Hepatocyte (in vitro differentiated cells): ENCODE measurements at regions not wholly inside any gene's neighbourhood (a gene's known extent, or its start where the extent isn't known, plus 50 kb on each side); places are given as distances from the start of the nearest gene placed in this dataset.

Source experiments
- DNase-seq: peaks from one replicate; pipeline ENCODE4 v3.0.0-alpha.2; 2016; ENCODE audit warnings: low spot score
- H2AFZ ChIP-seq: fragments of 200-600 bp; sonication (generic); 2 replicates; pipeline ENCODE4 v1.6.0; 2016; ENCODE audit warnings: antibody characterized with exemption, mild to moderate bottlenecking
- H3K27ac ChIP-seq: fragments of 200-600 bp; sonication (generic); 2 replicates; pipeline ENCODE4 v1.5.1; 2016; ENCODE audit warnings: mild to moderate bottlenecking
- H3K27me3 ChIP-seq: fragments of 200-600 bp; sonication (generic); 2 replicates; pipeline ENCODE4 v1.6.1; 2016
- H3K36me3 ChIP-seq: fragments of 200-600 bp; sonication (generic); replicated peaks from 2 replicates; pipeline ENCODE4 v1.5.1; 2016; ENCODE audit warnings: low read depth; ENCODE audit not compliant: insufficient read depth
- H3K4me1 ChIP-seq: fragments of 200-600 bp; sonication (generic); 2 replicates; pipeline ENCODE4 v1.5.1; 2016; ENCODE audit warnings: mild to moderate bottlenecking, moderate library complexity; ENCODE audit not compliant: insufficient read depth
- H3K4me2 ChIP-seq: fragments of 200-600 bp; sonication (generic); 2 replicates; pipeline ENCODE4 v1.6.0; 2016
- H3K4me3 ChIP-seq: fragments of 200-600 bp; sonication (generic); 2 replicates; pipeline ENCODE4 v1.5.1; 2016; ENCODE audit warnings: mild to moderate bottlenecking
- H3K79me2 ChIP-seq: fragments of 200-600 bp; sonication (generic); 2 replicates; pipeline ENCODE4 v1.6.0; 2017; ENCODE audit warnings: mild to moderate bottlenecking
- H3K9me2 ChIP-seq: fragments of 200-600 bp; sonication (generic); replicated peaks from 2 replicates; pipeline ENCODE4 v1.6.0; 2017; ENCODE audit warnings: mild to moderate bottlenecking; ENCODE audit not compliant: insufficient read depth
- H3K9me3 ChIP-seq: fragments of 200-600 bp; sonication (generic); 2 replicates; pipeline ENCODE4 v1.5.1; 2016; ENCODE audit warnings: low read depth, mild to moderate bottlenecking
- H4K20me1 ChIP-seq: fragments of 200-600 bp; sonication (generic); 2 replicates; pipeline ENCODE4 v1.6.0; 2016; ENCODE audit warnings: mild to moderate bottlenecking; ENCODE audit not compliant: insufficient read depth, poor library complexity, severe bottlenecking
- EZH2 ChIP-seq: fragments of 200-600 bp; sonication (generic); IDR thresholded peaks from 2 replicates; pipeline ENCODE4 v1.6.1; 2016; ENCODE audit warnings: antibody characterized with exemption, mild to moderate bottlenecking, borderline replicate concordance
- EZH2phosphoT487 ChIP-seq: fragments of 200-600 bp; sonication (generic); IDR thresholded peaks from one replicate; pipeline ENCODE4 v1.6.1; 2018; ENCODE audit warnings: antibody characterized with exemption, mild to moderate bottlenecking, low read depth, moderate library complexity; ENCODE audit not compliant: unreplicated experiment, severe bottlenecking
- WGBS: methylation state at CpG from one replicate; pipeline ENCODE4 v1.1.6; 2016; ENCODE audit warnings: low lambda C conversion rate; ENCODE audit errors: missing lambda C conversion rate; 5-methylcytosine and 5-hydroxymethylcytosine counted together
- TF ChIP-seq, protein P1 (sequence below): fragments of 200-600 bp; sonication (generic); IDR thresholded peaks from 2 replicates; pipeline ENCODE4 v1.5.1; 2016; ENCODE audit warnings: antibody characterized with exemption, mild to moderate bottlenecking; ENCODE audit not compliant: poor library complexity

DNA sequence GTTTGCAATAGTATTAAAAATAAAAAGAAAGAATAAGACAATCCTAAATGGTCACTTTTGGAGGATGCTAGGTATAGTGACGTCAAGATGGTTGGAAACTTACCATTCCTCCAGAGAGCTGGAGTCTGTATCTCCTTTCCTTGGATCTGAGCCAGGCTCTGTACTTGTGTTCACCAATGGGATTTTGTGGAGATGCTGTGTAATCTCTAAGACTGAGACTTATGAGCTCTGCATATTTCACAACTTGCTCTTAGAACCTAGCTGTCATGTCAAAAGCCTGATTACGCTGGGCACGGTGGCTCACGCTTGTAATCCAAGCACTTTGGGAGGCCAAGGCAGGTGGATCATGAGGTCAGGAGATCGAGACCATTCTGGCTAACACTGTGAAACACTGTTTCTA lies 126.8 kb upstream of the CLSTN2 start:
- TF ChIP-seq, protein P1, sequence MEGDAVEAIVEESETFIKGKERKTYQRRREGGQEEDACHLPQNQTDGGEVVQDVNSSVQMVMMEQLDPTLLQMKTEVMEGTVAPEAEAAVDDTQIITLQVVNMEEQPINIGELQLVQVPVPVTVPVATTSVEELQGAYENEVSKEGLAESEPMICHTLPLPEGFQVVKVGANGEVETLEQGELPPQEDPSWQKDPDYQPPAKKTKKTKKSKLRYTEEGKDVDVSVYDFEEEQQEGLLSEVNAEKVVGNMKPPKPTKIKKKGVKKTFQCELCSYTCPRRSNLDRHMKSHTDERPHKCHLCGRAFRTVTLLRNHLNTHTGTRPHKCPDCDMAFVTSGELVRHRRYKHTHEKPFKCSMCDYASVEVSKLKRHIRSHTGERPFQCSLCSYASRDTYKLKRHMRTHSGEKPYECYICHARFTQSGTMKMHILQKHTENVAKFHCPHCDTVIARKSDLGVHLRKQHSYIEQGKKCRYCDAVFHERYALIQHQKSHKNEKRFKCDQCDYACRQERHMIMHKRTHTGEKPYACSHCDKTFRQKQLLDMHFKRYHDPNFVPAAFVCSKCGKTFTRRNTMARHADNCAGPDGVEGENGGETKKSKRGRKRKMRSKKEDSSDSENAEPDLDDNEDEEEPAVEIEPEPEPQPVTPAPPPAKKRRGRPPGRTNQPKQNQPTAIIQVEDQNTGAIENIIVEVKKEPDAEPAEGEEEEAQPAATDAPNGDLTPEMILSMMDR: no peak
- TF ChIP-seq EZH2phosphoT487 (no peak), EZH2 (no peak)
- peak; percentile 55 for DNase-seq
- no peaks in the 10 kb centered on the region for H3K36me3 ChIP-seq

DNA sequence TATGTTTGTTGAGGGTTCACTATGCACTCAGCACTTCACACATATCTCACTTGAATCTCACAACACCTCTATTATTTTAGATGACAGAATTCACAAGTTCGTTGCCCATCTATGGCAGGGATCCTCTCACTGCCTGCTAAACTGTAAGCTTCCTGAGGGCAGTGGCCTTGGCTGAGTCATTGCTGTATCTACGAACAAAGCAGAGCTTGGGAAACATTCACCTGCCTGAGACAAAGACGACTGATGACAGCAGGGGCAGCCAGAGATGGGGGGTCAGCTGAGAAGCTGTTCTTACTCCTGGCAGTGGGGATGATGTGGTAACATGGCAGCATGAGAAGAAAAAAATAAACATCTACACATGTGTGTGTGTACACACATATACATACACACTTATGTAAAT lies 125.5 kb upstream of the NMNAT3 start:
- no peaks in the 10 kb centered on the region for H3K9me2 ChIP-seq
- TF ChIP-seq EZH2phosphoT487: no peak
- no peak for TF ChIP-seq EZH2
- TF ChIP-seq, protein P1: no peak
- H2AFZ ChIP-seq: no peak overlapping the region
- H3K4me2 ChIP-seq: no peak overlapping the region
- no peaks in the 10 kb centered on the region for H3K4me1 ChIP-seq
- no peak overlapping the region for H3K27ac ChIP-seq
- 74% methylated on average over 3 of the region's 3 CpGs for WGBS
- H3K36me3 ChIP-seq: no peaks in the 10 kb centered on the region
- no peak overlapping the region for H3K4me3 ChIP-seq
- H4K20me1 ChIP-seq: no peaks in the 10 kb centered on the region
- H3K79me2 ChIP-seq: no peaks in the 10 kb centered on the region
- H3K9me3 ChIP-seq: no peaks in the 10 kb centered on the region
- no peak for DNase-seq
- no peaks in the 10 kb centered on the region for H3K27me3 ChIP-seq

More for the DNA sequence above, 126.8 kb upstream of the CLSTN2 start:
- Histone ChIP-seq H3K4me3 (no peak overlapping the region), H3K9me3 (no peaks in the 10 kb centered on the region), H3K4me2 (no peak overlapping the region), H3K79me2 (no peaks in the 10 kb centered on the region), H3K9me2 (no peaks in the 10 kb centered on the region), H3K27ac (no peak overlapping the region), H3K4me1 (peaks cover 8% of the 10 kb centered on the region), H4K20me1 (no peaks in the 10 kb centered on the region), H2AFZ (no peak overlapping the region), H3K27me3 (no peaks in the 10 kb centered on the region)
- 86% methylated on average over 5 of the region's 5 CpGs for WGBS

DNA sequence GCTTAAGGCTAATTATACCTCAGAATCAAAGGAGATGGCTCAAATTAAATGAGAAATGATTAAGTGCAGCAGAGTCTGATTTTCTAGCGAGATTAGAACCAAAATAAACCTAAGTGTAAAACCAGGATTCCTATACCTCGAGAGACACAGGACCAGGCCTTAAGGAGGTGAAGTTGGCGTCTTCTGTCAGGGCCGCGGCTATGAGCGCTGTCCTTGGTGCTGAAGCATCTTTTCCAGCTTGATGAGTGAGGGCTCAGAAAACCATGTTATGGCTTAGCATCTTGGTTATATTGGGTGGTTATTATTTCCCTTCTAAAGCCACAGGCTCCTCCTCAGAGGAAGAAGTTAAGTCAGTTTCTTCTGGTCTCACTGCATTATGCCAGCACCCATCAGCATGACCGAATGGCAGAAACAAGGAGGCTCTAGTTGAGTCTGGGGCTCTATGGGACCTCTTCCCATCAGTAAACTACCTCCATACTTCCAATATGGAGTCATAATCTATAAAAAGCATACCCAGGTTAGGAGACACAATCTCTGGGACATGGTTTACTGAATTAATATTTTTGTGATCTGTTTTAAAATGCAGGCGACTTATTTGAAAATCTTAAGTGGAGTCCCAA lies 120.1 kb upstream of the NMNAT3 start:
- H2AFZ ChIP-seq: no peak overlapping the region
- TF ChIP-seq EZH2 (no peak), EZH2phosphoT487 (no peak)
- TF ChIP-seq, protein P1: no peak
- no peaks in the 10 kb centered on the region for H3K9me3 ChIP-seq
- H3K4me1 ChIP-seq: no peaks in the 10 kb centered on the region
- no peaks in the 10 kb centered on the region for H3K36me3 ChIP-seq
- no peaks in the 10 kb centered on the region for H3K9me2 ChIP-seq
- H3K4me3 ChIP-seq: no peak overlapping the region
- H3K4me2 ChIP-seq: no peak overlapping the region
- DNase-seq: peak; percentile 75
- no peaks in the 10 kb centered on the region for H3K79me2 ChIP-seq
- no peak overlapping the region for H3K27ac ChIP-seq
- 33% methylated on average over 8 of the region's 8 CpGs for WGBS
- H4K20me1 ChIP-seq: no peaks in the 10 kb centered on the region
- no peaks in the 10 kb centered on the region for H3K27me3 ChIP-seq
